ENCODE measurements at regions not wholly inside any gene's neighbourhood (a gene's known extent, or its start where the extent isn't known, plus 50 kb on each side); places are given as distances from the start of the nearest gene placed in this dataset.

- ChIA-PET POLR2A (no interaction called here), CTCF (no interaction called here)
- TF ChIP-seq ZNF664 (tag by site-specific recombination; IDR thresholded peaks at IDR 0.05) (no peak), HOXA7 (CRISPR knock-in tag; IDR thresholded peaks at IDR 0.05; ENCODE audit: borderline replicate concordance) (no peak), PRDM6 (tag by site-specific recombination; IDR thresholded peaks at IDR 0.05) (no peak), GLI2 (tag by site-specific recombination; IDR thresholded peaks at IDR 0.05; ENCODE audit: borderline replicate concordance, low read depth) (no peak), BCL11B (tag by site-specific recombination; IDR thresholded peaks at IDR 0.05; ENCODE audit: low read depth) (no peak), ZXDB (tag by site-specific recombination; IDR thresholded peaks at IDR 0.05) (no peak), OSR2 (tag by site-specific recombination; IDR thresholded peaks at IDR 0.05) (no peak), ZNF654 (tag by site-specific recombination; IDR thresholded peaks at IDR 0.05; ENCODE audit: low read depth) (no peak), HOXD13 (CRISPR knock-in tag; IDR thresholded peaks at IDR 0.05; ENCODE audit: borderline replicate concordance) (no peak)
Measured at GRCh38 chr10:31601136-31601535, 282.1 kb downstream of the ZEB1 start.

GRCh38 chr10:31599626-31600504 is 280.8 kb downstream of the ZEB1 start:
- ChIA-PET POLR2A (no interaction called here), CTCF (interaction anchor here (0.6 kb wide), 1 partner anchor 116 kb away, joined by 4 read pairs; no protein-coding TSS in a partner anchor)
- Histone ChIP-seq H3K9me3 (ENCODE audit: control insufficient read depth, insufficient read depth, low read depth, low read length) (no peaks in the 10 kb centered on the region), H3K4me1 (ENCODE audit: control insufficient read depth, insufficient read depth, low read length) (peaks cover 9% of the 10 kb centered on the region; the same call in 1 of the 2 replicates), H3K36me3 (ENCODE audit: control insufficient read depth in 2 of 2, insufficient read depth in 1 of 2, low read length in 2 of 2) (no peaks in the 10 kb centered on the region), H3K4me3 (ENCODE audit: low read depth, low read length) (no peak overlapping the region), H3K27ac (ENCODE audit: extremely low read depth, low read depth, low read length) (no peak overlapping the region)
- TF ChIP-seq ZFHX2 (tag by site-specific recombination; conservative IDR thresholded peaks at IDR 0.05) (0 out of 2 replicates have a peak, but pooled peaks have one; percentile 12), IKZF3 (tag by site-specific recombination; IDR thresholded peaks at IDR 0.05) (no peak), ZNF501 (tag by site-specific recombination; IDR thresholded peaks at IDR 0.05) (no peak), EGR2 (tag by site-specific recombination; IDR thresholded peaks at IDR 0.05; ENCODE audit: low read depth) (peak; percentile 39; the same call in 1 of the 2 replicates), ZSCAN16 (tag by site-specific recombination; IDR thresholded peaks at IDR 0.05) (no peak)

More at GRCh38 chr10:31601136-31601535, 282.1 kb downstream of the ZEB1 start:
- no peak overlapping the region for H3K4me3 ChIP-seq (ENCODE audit: low read depth, low read length)
- no peaks in the 10 kb centered on the region for H3K36me3 ChIP-seq (ENCODE audit: control insufficient read depth in 2 of 2, insufficient read depth in 1 of 2, low read length in 2 of 2)
- peaks cover 9% of the 10 kb centered on the region; the same call in 1 of the 2 replicates for H3K4me1 ChIP-seq (ENCODE audit: control insufficient read depth, insufficient read depth, low read length)
- H3K27ac ChIP-seq (ENCODE audit: extremely low read depth, low read depth, low read length): no peak overlapping the region
- H3K9me3 ChIP-seq (ENCODE audit: control insufficient read depth, insufficient read depth, low read depth, low read length): no peaks in the 10 kb centered on the region

GRCh38 chr10:31596765-31597164 is 277.7 kb downstream of the ZEB1 start:
- TF ChIP-seq ZNF747 (tag by site-specific recombination; IDR thresholded peaks at IDR 0.05): no peak
- TF ChIP-seq PRDM1 (tag by site-specific recombination; IDR thresholded peaks at IDR 0.05): no peak
- TF ChIP-seq ZNF148 (tag by site-specific recombination; IDR thresholded peaks at IDR 0.05; ENCODE audit: borderline replicate concordance): no peak
- TF ChIP-seq PRDM6 (tag by site-specific recombination; IDR thresholded peaks at IDR 0.05): no peak
- TF ChIP-seq ZNF692 (tag by site-specific recombination; IDR thresholded peaks at IDR 0.05): 0 out of 2 replicates have a peak, but pooled peaks have one; percentile 20
- CTCF ChIA-PET: no interaction called here
- no peak overlapping the region for H3K27ac ChIP-seq (ENCODE audit: extremely low read depth, low read depth, low read length)
- H3K36me3 ChIP-seq (ENCODE audit: control insufficient read depth in 2 of 2, insufficient read depth in 1 of 2, low read length in 2 of 2): no peaks in the 10 kb centered on the region
- H3K4me1 ChIP-seq (ENCODE audit: control insufficient read depth, insufficient read depth, low read length): 0 out of 2 replicates have a peak, but pooled peaks cover 3% of the 10 kb centered on the region
- POLR2A ChIA-PET: no interaction called here
- no peak overlapping the region for H3K4me3 ChIP-seq (ENCODE audit: low read depth, low read length)
- no peaks in the 10 kb centered on the region for H3K9me3 ChIP-seq (ENCODE audit: control insufficient read depth, insufficient read depth, low read depth, low read length)

Measured in HEK293 (cell line).